Gastroesophageal sphincter (tissue), 4 donors: ENCODE measurements at regions not wholly inside any gene's neighbourhood (a gene's known extent, or its start where the extent isn't known, plus 50 kb on each side); places are given as distances from the start of the nearest gene placed in this dataset.
"Not testable (repeated sequence)": the region's sequence is repeated elsewhere in the genome, so short reads cannot be mapped to it uniquely, and the experiment has no call there.

Experiments
- ATAC-seq: fragments of 150-250 bp; one replicate; pipeline ENCODE4 v1.9.1; 2016; ENCODE audit warnings: mild to moderate bottlenecking, moderate library complexity
- H3K27ac ChIP-seq, 4 donors: fragments of 200-600 bp; sonication (generic) in 3 of 4; 1 replicate in 3 of 4; 2 replicates in 1 of 4; pipeline ENCODE4 v1.5.1; 2016 to 2019
- H3K27me3 ChIP-seq: fragments of 200-600 bp; sonication (generic); one replicate; pipeline ENCODE4 v1.5.1; 2019
- H3K36me3 ChIP-seq, 2 donors: fragments of 200-600 bp; sonication (generic); one replicate each; pipeline ENCODE4 v1.5.1; 2019; ENCODE audit warnings: control low read depth in 1 of 2
- H3K4me1 ChIP-seq, 3 donors: fragments of 200-600 bp; sonication (generic); 1 replicate in 2 of 3; 2 replicates in 1 of 3; pipeline ENCODE4 v1.5.1; 2016 to 2019; ENCODE audit warnings: control low read depth in 2 of 3
- H3K4me3 ChIP-seq, 2 donors: fragments of 200-600 bp; sonication (generic); one replicate each; pipeline ENCODE4 v1.5.1; 2019; ENCODE audit warnings: mild to moderate bottlenecking in 1 of 2, moderate library complexity in 1 of 2
- H3K9me3 ChIP-seq, 3 donors: fragments of 200-600 bp; sonication (generic); one replicate each; pipeline ENCODE4 v1.5.1; 2017 to 2019; ENCODE audit warnings: control low read depth in 2 of 3
- CTCF ChIP-seq, 4 experiments: fragments of 200-600 bp in 2 of 4; fragments of 450-650 bp in 2 of 4; sonication (generic) in 1 of 4; IDR thresholded peaks; one replicate each; pipeline ENCODE4 v1.5.1; 2017 to 2019; ENCODE audit warnings: antibody characterized with exemption in 4 of 4, mild to moderate bottlenecking in 2 of 4, moderate library complexity in 2 of 4
- EP300 ChIP-seq: sonication (generic); formaldehyde crosslinking; IDR thresholded peaks from one replicate; pipeline ENCODE4 v1.6.1; 2017; ENCODE audit warnings: antibody characterized with exemption, mild to moderate bottlenecking
- POLR2A ChIP-seq, 2 donors: fragments of 450-650 bp; IDR thresholded peaks; one replicate each; pipeline ENCODE4 v1.6.1; 2017; ENCODE audit warnings: antibody characterized with exemption in 2 of 2, mild to moderate bottlenecking in 2 of 2, moderate library complexity in 1 of 2
- POLR2AphosphoS5 ChIP-seq: sonication (generic); formaldehyde crosslinking; IDR thresholded peaks from one replicate; pipeline ENCODE4 v1.6.1; 2017; ENCODE audit warnings: antibody characterized with exemption
- WGBS, 2 donors: methylation state at CpG; one replicate each; pipeline ENCODE4 v1.1.5; 2018; ENCODE audit warnings: low coverage in 1 of 2; 5-methylcytosine and 5-hydroxymethylcytosine counted together

DNA sequence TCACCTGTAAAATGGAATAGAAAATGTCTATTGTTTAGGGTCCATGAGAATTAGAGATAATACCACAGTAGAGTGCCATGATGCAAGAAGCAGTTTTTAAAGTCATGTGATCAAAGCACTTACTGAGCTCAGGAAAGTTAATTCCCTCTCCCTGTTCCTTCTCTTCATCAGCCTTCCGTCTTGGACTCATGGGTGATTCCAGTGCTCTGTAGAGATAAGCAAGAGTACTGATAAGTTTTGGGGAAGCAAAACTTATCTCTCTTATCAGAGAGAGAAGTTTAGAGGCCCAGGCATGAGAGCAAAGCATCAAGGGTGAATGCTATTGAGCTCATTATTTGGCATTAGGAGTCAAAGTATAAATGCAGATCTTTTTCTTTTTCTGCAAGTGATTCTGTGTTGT is 410.1 kb downstream of the AGTPBP1 start:
- TF ChIP-seq CTCF (IDR thresholded peaks at IDR 0.05) (no peak), EP300 (no peak), POLR2A (IDR thresholded peaks at IDR 0.05) (no peak), POLR2AphosphoS5 (no peak)
- Histone ChIP-seq H3K4me3 (no peak overlapping the region), H3K27me3 (peaks cover 3% of the 10 kb centered on the region), H3K9me3 (no peaks in the 10 kb centered on the region), H3K27ac (no peak overlapping the region), H3K36me3 (no peaks in the 10 kb centered on the region), H3K4me1 (no peaks in the 10 kb centered on the region)
- no peak for ATAC-seq
- WGBS, 2 donors, result 29% methylated on average over 1 of the region's 1 CpG; no CpG with 5 or more reads in 1 of the 2 donors

- Histone ChIP-seq H3K27ac (no peak overlapping the region), H3K4me1 (no peaks in the 10 kb centered on the region), H3K9me3 (peaks cover 0 to 14% (median 0%) of the 10 kb centered on the region in 3 donors), H3K36me3 (no peaks in the 10 kb centered on the region), H3K27me3 (no peaks in the 10 kb centered on the region), H3K4me3 (no peak overlapping the region)
- no peak for ATAC-seq
- TF ChIP-seq POLR2A (IDR thresholded peaks at IDR 0.05), result no peak
- TF ChIP-seq EP300, result no peak
- no peak for TF ChIP-seq CTCF (IDR thresholded peaks at IDR 0.05)
- TF ChIP-seq POLR2AphosphoS5, result no peak
- 86% methylated on average over 2 of the region's 4 CpGs; no CpG with 5 or more reads in 1 of the 2 donors for WGBS, 2 donors
Measured at GRCh38 chr9:85322592-85322991, 419.2 kb downstream of the AGTPBP1 start.

DNA sequence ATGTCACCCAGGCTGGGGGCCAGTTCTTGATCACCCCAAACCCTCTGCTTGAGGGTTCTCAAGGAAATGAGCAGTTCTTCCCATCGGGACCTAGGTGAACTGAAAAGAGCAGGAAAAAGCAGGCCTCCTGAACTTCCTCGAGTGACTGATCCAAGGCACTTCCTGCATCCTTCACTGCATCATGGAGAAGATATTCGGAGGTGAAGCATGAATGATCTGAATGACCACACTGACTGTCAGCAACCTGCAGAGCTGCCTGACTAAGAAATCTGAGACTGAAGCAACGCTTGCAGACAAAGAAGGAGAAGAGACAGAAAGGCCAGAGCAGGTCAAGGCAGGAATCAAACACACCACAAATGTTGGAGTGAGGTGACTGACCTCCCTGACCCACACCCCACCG is 420.2 kb downstream of the AGTPBP1 start:
- H3K27me3 ChIP-seq, result no peaks in the 10 kb centered on the region
- no peak for ATAC-seq
- TF ChIP-seq POLR2AphosphoS5, result no peak
- no peak for TF ChIP-seq POLR2A (IDR thresholded peaks at IDR 0.05)
- TF ChIP-seq EP300, result no peak
- TF ChIP-seq CTCF (IDR thresholded peaks at IDR 0.05), result no peak

DNA sequence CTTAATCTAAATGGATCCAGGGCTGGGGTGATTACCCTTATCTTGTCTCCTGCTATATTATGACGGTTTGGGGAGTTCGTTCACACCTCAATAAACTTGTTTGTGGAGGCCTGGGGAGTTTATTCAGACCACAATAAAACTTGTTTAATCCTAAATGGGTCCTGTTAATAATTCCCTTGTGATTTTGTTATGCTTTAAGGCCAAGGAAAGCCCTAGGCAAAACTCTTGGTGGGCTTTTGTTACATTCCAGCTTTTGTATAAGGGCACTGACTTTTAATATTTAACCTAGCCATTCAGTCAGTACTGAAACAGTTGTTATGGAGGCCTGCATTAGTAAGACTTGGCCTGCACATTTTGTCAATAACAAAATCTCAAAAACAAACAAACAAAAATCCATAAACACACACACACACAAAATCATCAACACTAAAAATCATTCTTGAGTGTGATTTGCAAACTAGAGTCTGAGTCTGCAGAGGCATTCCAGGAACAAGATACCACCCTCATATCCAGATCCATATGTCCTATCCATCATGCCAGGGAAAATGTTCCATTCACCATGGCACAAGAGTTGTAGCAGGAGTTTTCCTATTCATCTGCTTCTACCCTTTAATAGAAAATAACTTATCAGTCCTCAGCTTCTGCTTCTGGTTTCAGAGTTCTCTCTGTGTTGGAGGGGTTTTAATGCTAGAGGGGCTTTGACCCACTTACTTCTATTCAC is 421.7 kb downstream of the AGTPBP1 start:
- Histone ChIP-seq H3K4me3 (no peak overlapping the region), H3K4me1 (no peaks in the 10 kb centered on the region), H3K9me3 (peaks cover 0 to 6% (median 0%) of the 10 kb centered on the region in 3 donors), H3K27ac (no peak overlapping the region), H3K27me3 (no peaks in the 10 kb centered on the region), H3K36me3 (no peaks in the 10 kb centered on the region)
- no peak for TF ChIP-seq POLR2A (IDR thresholded peaks at IDR 0.05)
- TF ChIP-seq CTCF (IDR thresholded peaks at IDR 0.05), result no peak
- no peak for TF ChIP-seq POLR2AphosphoS5
- TF ChIP-seq EP300, result no peak
- no peak for ATAC-seq
- WGBS, 2 donors, result 69 to 86% methylated on average over 2 of the region's 2 CpGs

More for the DNA sequence above, 420.2 kb downstream of the AGTPBP1 start:
- H3K36me3 ChIP-seq, result no peaks in the 10 kb centered on the region
- no peak overlapping the region for H3K4me3 ChIP-seq
- H3K9me3 ChIP-seq, result peaks cover 0 to 14% (median 0%) of the 10 kb centered on the region in 3 donors
- 57% methylated on average over 4 of the region's 5 CpGs; no CpG with 5 or more reads in 1 of the 2 donors for WGBS, 2 donors
- H3K4me1 ChIP-seq, result no peaks in the 10 kb centered on the region
- no peak overlapping the region for H3K27ac ChIP-seq

GRCh38 chr9:85315535-85315934 is 426.2 kb downstream of the AGTPBP1 start:
- not testable (repeated sequence) for H3K36me3 ChIP-seq, H3K27ac ChIP-seq, H3K9me3 ChIP-seq, H3K27me3 ChIP-seq, H3K4me3 ChIP-seq, H3K4me1 ChIP-seq, ATAC-seq
- 84 to 100% methylated on average over 2 of the region's 2 CpGs for WGBS, 2 donors
